HEK293 (cell line): ENCODE measurements at regions not wholly inside any gene's neighbourhood (a gene's known extent, or its start where the extent isn't known, plus 50 kb on each side); places are given as distances from the start of the nearest gene placed in this dataset.
A peak's percentile ranks its signal among the peaks of the same experiment; 100 is the strongest.

Source experiments
- CTCF ChIA-PET: fragments of 350-600 bp; formaldehyde crosslinking; extraction: SDS; loops from one replicate; lab custom pipeline; 2021; ENCODE audit warnings: antibody characterized with exemption; lab: Yijun Ruan, JAX
- POLR2A ChIA-PET: fragments of 300-600 bp; formaldehyde crosslinking; extraction: SDS; loops from one replicate; lab custom pipeline; 2020; ENCODE audit warnings: antibody characterized with exemption, inconsistent platforms; lab: Yijun Ruan, JAX
- H3K27ac ChIP-seq: fragments of 200-500 bp; sonication (Bioruptor generic); 2 replicates; pipeline ENCODE4 v1.5.1; 2014; ENCODE audit warnings: low read depth, low read length, control low read depth, inconsistent platforms; ENCODE audit errors: extremely low read depth
- H3K36me3 ChIP-seq, 2 experiments: fragments of 200-500 bp in 1 of 2; sonication (Bioruptor generic) in 1 of 2; 1 replicate in 1 of 2; 2 replicates in 1 of 2; pipeline ENCODE4 v1.5.1; 2014 to 2017; ENCODE audit warnings: inconsistent platforms in 2 of 2, low read length in 2 of 2; ENCODE audit not compliant: control insufficient read depth in 2 of 2, insufficient read depth in 1 of 2
- H3K4me1 ChIP-seq: fragments of 200-500 bp; sonication (Bioruptor generic); 2 replicates; pipeline ENCODE4 v1.5.1; 2014; ENCODE audit warnings: mild to moderate bottlenecking, low read length, inconsistent platforms; ENCODE audit not compliant: control insufficient read depth, insufficient read depth
- H3K4me3 ChIP-seq: 2 replicates; pipeline ENCODE4 v1.5.1; 2011; ENCODE audit warnings: low read depth, mild to moderate bottlenecking, control low read depth, low read length, moderate library complexity
- H3K9me3 ChIP-seq: fragments of 200-500 bp; sonication (Bioruptor generic); 2 replicates; pipeline ENCODE4 v1.5.1; 2014; ENCODE audit warnings: low read depth, low read length, inconsistent platforms; ENCODE audit not compliant: control insufficient read depth, insufficient read depth
- GLIS1 ChIP-seq: fragments of 450-650 bp; formaldehyde crosslinking; IDR thresholded peaks from 2 replicates; pipeline ENCODE4 v1.5.1; 2016; ENCODE audit warnings: missing biosample characterization, missing genetic modification characterization
- KLF1 ChIP-seq: fragments of 450-650 bp; formaldehyde crosslinking; IDR thresholded peaks from 2 replicates; pipeline ENCODE4 v1.5.1; 2016; ENCODE audit warnings: missing biosample characterization, missing genetic modification characterization
- KLF9 ChIP-seq: fragments of 450-650 bp; formaldehyde crosslinking; IDR thresholded peaks from 2 replicates; pipeline ENCODE4 v1.5.1; 2016; ENCODE audit warnings: missing biosample characterization, missing genetic modification characterization, low read depth
- MZF1 ChIP-seq: fragments of 450-650 bp; formaldehyde crosslinking; IDR thresholded peaks from 2 replicates; pipeline ENCODE4 v1.5.1; 2017; ENCODE audit warnings: missing biosample characterization, missing genetic modification characterization, borderline replicate concordance
- OSR2 ChIP-seq: fragments of 450-650 bp; formaldehyde crosslinking; IDR thresholded peaks from 2 replicates; pipeline ENCODE4 v1.5.1; 2016; ENCODE audit warnings: missing biosample characterization, missing genetic modification characterization
- SALL2 ChIP-seq: fragments of 450-650 bp; formaldehyde crosslinking; IDR thresholded peaks from 2 replicates; pipeline ENCODE4 v1.5.0; 2017; ENCODE audit warnings: missing biosample characterization, mild to moderate bottlenecking, missing genetic modification characterization, borderline replicate concordance
- SP7 ChIP-seq: fragments of 450-650 bp; formaldehyde crosslinking; IDR thresholded peaks from 2 replicates; pipeline ENCODE4 v1.5.1; 2016; ENCODE audit warnings: missing biosample characterization, missing genetic modification characterization
- ZFP3 ChIP-seq: fragments of 450-650 bp; formaldehyde crosslinking; IDR thresholded peaks from 2 replicates; pipeline ENCODE4 v1.5.1; 2016; ENCODE audit warnings: low read depth, missing biosample characterization, missing genetic modification characterization
- ZNF121 ChIP-seq: fragments of 450-650 bp; formaldehyde crosslinking; IDR thresholded peaks from 2 replicates; pipeline ENCODE4 v1.5.1; 2016; ENCODE audit warnings: missing biosample characterization, missing genetic modification characterization
- ZNF132 ChIP-seq: fragments of 450-650 bp; formaldehyde crosslinking; IDR thresholded peaks from 2 replicates; pipeline ENCODE4 v1.5.1; 2017; ENCODE audit warnings: missing biosample characterization, missing genetic modification characterization, borderline replicate concordance
- ZNF184 ChIP-seq: fragments of 450-650 bp; IDR thresholded peaks from 2 replicates; pipeline ENCODE4 v1.5.1; 2018; ENCODE audit warnings: missing biosample characterization, mild to moderate bottlenecking, missing genetic modification characterization
- ZNF19 ChIP-seq: fragments of 450-650 bp; formaldehyde crosslinking; IDR thresholded peaks from 2 replicates; pipeline ENCODE4; 2016; ENCODE audit warnings: missing biosample characterization, missing genetic modification characterization, low read depth
- ZNF302 ChIP-seq: fragments of 450-650 bp; formaldehyde crosslinking; IDR thresholded peaks from 2 replicates; pipeline ENCODE4 v1.5.1; 2016; ENCODE audit warnings: missing biosample characterization, missing genetic modification characterization, low read depth
- ZNF324 ChIP-seq: fragments of 450-650 bp; formaldehyde crosslinking; IDR thresholded peaks from 2 replicates; pipeline ENCODE4 v1.5.1; 2016; ENCODE audit warnings: missing biosample characterization, missing genetic modification characterization
- ZNF335 ChIP-seq: fragments of 450-650 bp; formaldehyde crosslinking; conservative IDR thresholded peaks from 2 replicates; pipeline ENCODE4 v1.5.1; 2016; ENCODE audit warnings: missing biosample characterization, missing genetic modification characterization
- ZNF433 ChIP-seq: fragments of 450-650 bp; formaldehyde crosslinking; IDR thresholded peaks from 2 replicates; pipeline ENCODE4 v1.5.1; 2016; ENCODE audit warnings: missing biosample characterization, missing genetic modification characterization, low read depth
- ZNF623 ChIP-seq: fragments of 450-650 bp; formaldehyde crosslinking; IDR thresholded peaks from 2 replicates; pipeline ENCODE4 v1.5.1; 2016; ENCODE audit warnings: missing biosample characterization, missing genetic modification characterization
- ZNF629 ChIP-seq: fragments of 450-650 bp; formaldehyde crosslinking; IDR thresholded peaks from 2 replicates; pipeline ENCODE4 v1.5.1; 2017; ENCODE audit warnings: missing biosample characterization, missing genetic modification characterization
- ZNF664 ChIP-seq: fragments of 450-650 bp; formaldehyde crosslinking; IDR thresholded peaks from 2 replicates; pipeline ENCODE4 v1.5.1; 2016; ENCODE audit warnings: missing biosample characterization, missing genetic modification characterization
- ZNF670 ChIP-seq: fragments of 450-650 bp; formaldehyde crosslinking; IDR thresholded peaks from 2 replicates; pipeline ENCODE4 v1.5.1; 2016; ENCODE audit warnings: missing biosample characterization, missing genetic modification characterization, low read depth
- ZNF837 ChIP-seq: fragments of 450-650 bp; formaldehyde crosslinking; IDR thresholded peaks from 2 replicates; pipeline ENCODE4 v1.5.1; 2016; ENCODE audit warnings: missing biosample characterization, missing genetic modification characterization
- ZSCAN16 ChIP-seq: fragments of 450-650 bp; formaldehyde crosslinking; IDR thresholded peaks from 2 replicates; pipeline ENCODE4 v1.5.1; 2016; ENCODE audit warnings: missing biosample characterization, missing genetic modification characterization
- ZXDB ChIP-seq: fragments of 450-650 bp; formaldehyde crosslinking; IDR thresholded peaks from 2 replicates; pipeline ENCODE4 v1.5.1; 2016; ENCODE audit warnings: missing biosample characterization, missing genetic modification characterization
- TF ChIP-seq, protein P1 (sequence below): fragments of 450-650 bp; formaldehyde crosslinking; IDR thresholded peaks from 2 replicates; pipeline ENCODE4 v1.5.1; 2016; ENCODE audit warnings: missing biosample characterization, missing genetic modification characterization
- TF ChIP-seq, protein P2 (sequence below): fragments of 450-650 bp; formaldehyde crosslinking; IDR thresholded peaks from 2 replicates; pipeline ENCODE4 v1.5.1; 2016; ENCODE audit warnings: missing biosample characterization, missing genetic modification characterization
- TF ChIP-seq, protein P3 (sequence below): fragments of 450-650 bp; formaldehyde crosslinking; IDR thresholded peaks from 2 replicates; pipeline ENCODE4; 2016; ENCODE audit warnings: missing biosample characterization, missing genetic modification characterization
- TF ChIP-seq, protein P4 (sequence below): fragments of 450-650 bp; formaldehyde crosslinking; IDR thresholded peaks from 2 replicates; pipeline ENCODE4 v1.5.1; 2017; ENCODE audit warnings: missing biosample characterization, missing genetic modification characterization

DNA sequence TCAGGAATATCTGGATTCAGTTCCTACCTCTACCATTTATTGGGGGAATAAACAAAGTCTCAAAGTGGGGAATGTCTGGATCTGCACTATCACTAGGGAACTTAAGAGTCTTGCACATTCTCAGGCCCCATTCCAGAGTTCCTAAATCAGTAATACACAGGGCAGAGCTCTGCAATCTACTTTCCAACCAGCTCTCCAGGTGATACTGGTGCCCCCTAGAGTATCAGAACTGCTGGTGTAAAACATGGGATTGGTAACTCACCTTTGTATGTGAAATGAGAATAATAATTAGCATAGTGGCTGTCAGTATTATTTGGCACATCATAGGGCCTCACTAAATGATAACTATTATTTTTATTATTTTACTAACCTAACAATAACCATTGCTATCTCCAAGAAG, 278.8 kb upstream of the IMPG1 start:
- POLR2A ChIA-PET, result no interaction called here
- CTCF ChIA-PET, result interaction anchor here (0.6 to 2.7 kb wide), 9 partner anchors 62 to 458 kb away, joined by 3 to 11 read pairs (median 3); no protein-coding TSS in a partner anchor

DNA sequence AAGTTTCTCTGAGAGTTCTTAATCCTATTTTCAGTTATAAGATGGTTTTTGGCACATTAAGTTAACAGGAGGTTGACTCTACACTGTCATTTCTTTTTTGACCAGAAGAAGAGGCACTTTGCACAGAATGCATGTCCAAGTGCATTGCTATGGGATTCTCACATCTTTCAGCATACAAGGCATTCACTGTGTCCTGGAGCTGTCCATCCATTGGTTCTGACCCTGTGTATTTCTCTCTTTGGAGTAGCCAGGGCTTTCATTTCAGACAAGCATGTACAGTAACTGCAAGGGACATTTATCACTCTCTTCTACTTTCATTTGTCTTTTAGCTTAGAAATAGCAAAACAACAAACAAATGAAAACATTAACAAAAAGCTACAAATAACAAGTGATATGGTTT, 275.1 kb upstream of the IMPG1 start:
- POLR2A ChIA-PET, result no interaction called here
- CTCF ChIA-PET, result no interaction called here
- no peaks in the 10 kb centered on the region for H3K36me3 ChIP-seq
- H3K4me3 ChIP-seq, result no peak overlapping the region
- H3K9me3 ChIP-seq, result no peaks in the 10 kb centered on the region
- H3K27ac ChIP-seq, result no peak overlapping the region
- no peaks in the 10 kb centered on the region for H3K4me1 ChIP-seq
- TF ChIP-seq, protein P1, sequence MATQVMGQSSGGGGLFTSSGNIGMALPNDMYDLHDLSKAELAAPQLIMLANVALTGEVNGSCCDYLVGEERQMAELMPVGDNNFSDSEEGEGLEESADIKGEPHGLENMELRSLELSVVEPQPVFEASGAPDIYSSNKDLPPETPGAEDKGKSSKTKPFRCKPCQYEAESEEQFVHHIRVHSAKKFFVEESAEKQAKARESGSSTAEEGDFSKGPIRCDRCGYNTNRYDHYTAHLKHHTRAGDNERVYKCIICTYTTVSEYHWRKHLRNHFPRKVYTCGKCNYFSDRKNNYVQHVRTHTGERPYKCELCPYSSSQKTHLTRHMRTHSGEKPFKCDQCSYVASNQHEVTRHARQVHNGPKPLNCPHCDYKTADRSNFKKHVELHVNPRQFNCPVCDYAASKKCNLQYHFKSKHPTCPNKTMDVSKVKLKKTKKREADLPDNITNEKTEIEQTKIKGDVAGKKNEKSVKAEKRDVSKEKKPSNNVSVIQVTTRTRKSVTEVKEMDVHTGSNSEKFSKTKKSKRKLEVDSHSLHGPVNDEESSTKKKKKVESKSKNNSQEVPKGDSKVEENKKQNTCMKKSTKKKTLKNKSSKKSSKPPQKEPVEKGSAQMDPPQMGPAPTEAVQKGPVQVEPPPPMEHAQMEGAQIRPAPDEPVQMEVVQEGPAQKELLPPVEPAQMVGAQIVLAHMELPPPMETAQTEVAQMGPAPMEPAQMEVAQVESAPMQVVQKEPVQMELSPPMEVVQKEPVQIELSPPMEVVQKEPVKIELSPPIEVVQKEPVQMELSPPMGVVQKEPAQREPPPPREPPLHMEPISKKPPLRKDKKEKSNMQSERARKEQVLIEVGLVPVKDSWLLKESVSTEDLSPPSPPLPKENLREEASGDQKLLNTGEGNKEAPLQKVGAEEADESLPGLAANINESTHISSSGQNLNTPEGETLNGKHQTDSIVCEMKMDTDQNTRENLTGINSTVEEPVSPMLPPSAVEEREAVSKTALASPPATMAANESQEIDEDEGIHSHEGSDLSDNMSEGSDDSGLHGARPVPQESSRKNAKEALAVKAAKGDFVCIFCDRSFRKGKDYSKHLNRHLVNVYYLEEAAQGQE, result 0 out of 2 replicates have a peak, but pooled peaks have one; percentile 39
- TF ChIP-seq ZNF837 (tag by site-specific recombination), result no peak
- TF ChIP-seq ZNF121 (tag by site-specific recombination), result no peak
- no peak for TF ChIP-seq MZF1 (tag by site-specific recombination)

More for the DNA sequence above, 278.8 kb upstream of the IMPG1 start:
- no peaks in the 10 kb centered on the region for H3K36me3 ChIP-seq
- no peaks in the 10 kb centered on the region for H3K9me3 ChIP-seq
- H3K4me3 ChIP-seq, result no peak overlapping the region
- H3K4me1 ChIP-seq, result no peaks in the 10 kb centered on the region
- TF ChIP-seq OSR2 (tag by site-specific recombination), result no peak
- no peak for TF ChIP-seq ZFP3 (tag by site-specific recombination)
- no peak for TF ChIP-seq ZSCAN16 (tag by site-specific recombination)
- TF ChIP-seq GLIS1, result no peak
- no peak overlapping the region for H3K27ac ChIP-seq

DNA sequence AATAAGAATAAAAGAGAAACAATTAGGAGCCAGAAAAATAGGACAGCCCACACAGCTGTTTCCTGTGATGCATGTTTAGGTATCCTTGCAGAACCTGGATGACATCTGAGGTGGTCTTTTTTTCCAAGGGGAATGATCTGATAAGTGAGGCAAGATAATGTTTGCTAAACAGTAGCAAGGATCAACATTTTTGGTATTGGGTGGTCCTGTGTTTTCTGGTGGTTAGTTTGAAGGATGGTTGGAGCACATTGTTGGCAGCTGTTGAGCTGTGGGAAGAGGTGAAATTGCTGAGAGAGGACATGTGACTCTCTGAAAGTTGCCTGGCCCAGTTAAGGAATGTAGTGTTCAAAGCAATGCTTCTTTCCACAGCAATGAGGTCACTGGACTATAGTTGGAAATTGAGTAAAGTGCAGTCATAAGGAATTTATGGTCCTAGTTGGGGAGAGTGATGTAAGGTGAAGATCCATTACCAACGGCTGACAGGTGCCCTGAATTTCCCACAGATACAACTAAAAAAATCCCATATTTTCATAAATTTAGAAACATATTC, 270.2 kb upstream of the IMPG1 start:
- Histone ChIP-seq H3K4me3 (no peak overlapping the region), H3K36me3 (no peaks in the 10 kb centered on the region), H3K4me1 (no peaks in the 10 kb centered on the region), H3K9me3 (no peaks in the 10 kb centered on the region), H3K27ac (no peak overlapping the region)
- ChIA-PET POLR2A (no interaction called here), CTCF (interaction anchor here (0.7 kb wide), 1 partner anchor 9 kb away, joined by 3 read pairs; no protein-coding TSS in a partner anchor)
- TF ChIP-seq ZNF623 (tag by site-specific recombination) (no peak), ZNF132 (no peak), ZNF335 (no peak), KLF9 (tag by site-specific recombination) (no peak), ZNF184 (tag by site-specific recombination) (no peak), SP7 (tag by site-specific recombination) (no peak), ZNF664 (tag by site-specific recombination) (no peak), ZXDB (no peak), ZNF670 (tag by site-specific recombination) (no peak), SALL2 (tag by site-specific recombination) (no peak), ZNF433 (no peak), ZNF629 (tag by site-specific recombination) (no peak), ZNF302 (no peak), ZNF324 (no peak), KLF1 (tag by site-specific recombination) (no peak), ZNF19 (no peak)
- TF ChIP-seq, protein P2, sequence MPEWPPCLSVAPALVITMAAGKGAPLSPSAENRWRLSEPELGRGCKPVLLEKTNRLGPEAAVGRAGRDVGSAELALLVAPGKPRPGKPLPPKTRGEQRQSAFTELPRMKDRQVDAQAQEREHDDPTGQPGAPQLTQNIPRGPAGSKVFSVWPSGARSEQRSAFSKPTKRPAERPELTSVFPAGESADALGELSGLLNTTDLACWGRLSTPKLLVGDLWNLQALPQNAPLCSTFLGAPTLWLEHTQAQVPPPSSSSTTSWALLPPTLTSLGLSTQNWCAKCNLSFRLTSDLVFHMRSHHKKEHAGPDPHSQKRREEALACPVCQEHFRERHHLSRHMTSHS (tag by site-specific recombination), result no peak
- TF ChIP-seq, protein P3, sequence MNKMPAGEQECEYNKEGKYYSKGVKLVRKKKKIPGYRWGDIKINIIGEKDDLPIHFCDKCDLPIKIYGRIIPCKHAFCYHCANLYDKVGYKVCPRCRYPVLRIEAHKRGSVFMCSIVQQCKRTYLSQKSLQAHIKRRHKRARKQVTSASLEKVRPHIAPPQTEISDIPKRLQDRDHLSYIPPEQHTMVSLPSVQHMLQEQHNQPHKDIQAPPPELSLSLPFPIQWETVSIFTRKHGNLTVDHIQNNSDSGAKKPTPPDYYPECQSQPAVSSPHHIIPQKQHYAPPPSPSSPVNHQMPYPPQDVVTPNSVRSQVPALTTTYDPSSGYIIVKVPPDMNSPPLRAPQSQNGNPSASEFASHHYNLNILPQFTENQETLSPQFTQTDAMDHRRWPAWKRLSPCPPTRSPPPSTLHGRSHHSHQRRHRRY (tag by site-specific recombination), result no peak
- TF ChIP-seq, protein P4, sequence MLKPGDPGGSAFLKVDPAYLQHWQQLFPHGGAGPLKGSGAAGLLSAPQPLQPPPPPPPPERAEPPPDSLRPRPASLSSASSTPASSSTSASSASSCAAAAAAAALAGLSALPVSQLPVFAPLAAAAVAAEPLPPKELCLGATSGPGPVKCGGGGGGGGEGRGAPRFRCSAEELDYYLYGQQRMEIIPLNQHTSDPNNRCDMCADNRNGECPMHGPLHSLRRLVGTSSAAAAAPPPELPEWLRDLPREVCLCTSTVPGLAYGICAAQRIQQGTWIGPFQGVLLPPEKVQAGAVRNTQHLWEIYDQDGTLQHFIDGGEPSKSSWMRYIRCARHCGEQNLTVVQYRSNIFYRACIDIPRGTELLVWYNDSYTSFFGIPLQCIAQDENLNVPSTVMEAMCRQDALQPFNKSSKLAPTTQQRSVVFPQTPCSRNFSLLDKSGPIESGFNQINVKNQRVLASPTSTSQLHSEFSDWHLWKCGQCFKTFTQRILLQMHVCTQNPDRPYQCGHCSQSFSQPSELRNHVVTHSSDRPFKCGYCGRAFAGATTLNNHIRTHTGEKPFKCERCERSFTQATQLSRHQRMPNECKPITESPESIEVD (tag by site-specific recombination), result no peak
